Fibroblast of villous mesenchyme (primary cell): ENCODE measurements at regions not wholly inside any gene's neighbourhood (a gene's known extent, or its start where the extent isn't known, plus 50 kb on each side); places are given as distances from the start of the nearest gene placed in this dataset.

Source experiments
- DNase-seq: peaks from one replicate; pipeline ENCODE4 v3.0.0-alpha.2; 2010; ENCODE audit warnings: low read depth
- H3K4me3 ChIP-seq: 2 replicates; pipeline ENCODE4 v1.5.1; 2011; ENCODE audit warnings: low read depth, mild to moderate bottlenecking, low read length
- CTCF ChIP-seq: IDR thresholded peaks from 2 replicates; pipeline ENCODE4 v1.5.1; 2012; ENCODE audit warnings: low read depth, mild to moderate bottlenecking, low read length; ENCODE audit not compliant: insufficient read depth

- no peak for DNase-seq
- no peak for TF ChIP-seq CTCF
Observed at GRCh38 chr1:87268111-87268510, 60.6 kb upstream of the LMO4 start.

DNA sequence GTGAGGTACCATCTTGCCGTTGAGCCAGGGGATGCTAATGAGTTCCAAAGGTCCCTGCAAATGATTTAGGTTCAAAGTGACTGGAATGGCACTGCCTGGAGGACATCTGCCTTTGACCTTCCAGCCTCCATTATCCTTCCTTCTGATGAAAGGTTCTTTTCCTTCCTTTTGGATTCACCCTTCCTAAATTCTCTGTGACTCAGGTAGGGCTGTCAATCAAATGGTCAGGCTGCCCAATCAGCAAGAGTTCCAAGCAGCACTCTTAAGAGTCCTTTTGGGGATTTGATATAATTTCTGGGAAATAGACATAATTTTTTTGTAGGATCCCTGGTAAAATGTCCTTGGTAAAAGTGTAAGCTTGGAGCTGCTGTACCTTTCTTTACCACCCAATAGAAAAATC, 58.8 kb upstream of the LMO4 start:
- no peak for DNase-seq
- no peak for TF ChIP-seq CTCF
- no peak overlapping the region for H3K4me3 ChIP-seq

More at GRCh38 chr1:87268111-87268510, 60.6 kb upstream of the LMO4 start:
- no peak overlapping the region for H3K4me3 ChIP-seq

DNA sequence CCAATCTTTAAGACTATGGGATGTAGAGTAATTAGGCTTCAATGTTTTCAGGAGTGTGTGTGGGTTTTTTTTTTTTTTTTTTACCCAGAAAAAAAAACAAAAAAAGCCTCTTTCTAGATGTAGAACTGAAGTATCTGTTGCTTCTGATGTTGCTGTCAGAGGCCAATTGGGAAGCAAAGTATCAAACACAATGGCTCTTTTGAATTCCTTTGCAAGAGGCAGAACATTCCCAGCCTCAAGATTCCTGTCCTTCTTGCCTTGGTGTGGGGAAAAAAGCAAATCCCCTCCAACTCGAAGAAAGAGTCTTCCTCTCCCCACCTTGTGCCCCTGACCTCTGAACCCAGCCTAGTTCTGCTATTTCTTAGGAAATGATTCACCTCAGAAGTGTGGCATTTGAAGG, 55.4 kb upstream of the LMO4 start:
- TF ChIP-seq CTCF = no peak
- no peak overlapping the region for H3K4me3 ChIP-seq
- no peak for DNase-seq

- no peak for DNase-seq
- TF ChIP-seq CTCF = no peak
- no peak overlapping the region for H3K4me3 ChIP-seq
Observed at GRCh38 chr1:87274851-87275250, 53.8 kb upstream of the LMO4 start.

DNA sequence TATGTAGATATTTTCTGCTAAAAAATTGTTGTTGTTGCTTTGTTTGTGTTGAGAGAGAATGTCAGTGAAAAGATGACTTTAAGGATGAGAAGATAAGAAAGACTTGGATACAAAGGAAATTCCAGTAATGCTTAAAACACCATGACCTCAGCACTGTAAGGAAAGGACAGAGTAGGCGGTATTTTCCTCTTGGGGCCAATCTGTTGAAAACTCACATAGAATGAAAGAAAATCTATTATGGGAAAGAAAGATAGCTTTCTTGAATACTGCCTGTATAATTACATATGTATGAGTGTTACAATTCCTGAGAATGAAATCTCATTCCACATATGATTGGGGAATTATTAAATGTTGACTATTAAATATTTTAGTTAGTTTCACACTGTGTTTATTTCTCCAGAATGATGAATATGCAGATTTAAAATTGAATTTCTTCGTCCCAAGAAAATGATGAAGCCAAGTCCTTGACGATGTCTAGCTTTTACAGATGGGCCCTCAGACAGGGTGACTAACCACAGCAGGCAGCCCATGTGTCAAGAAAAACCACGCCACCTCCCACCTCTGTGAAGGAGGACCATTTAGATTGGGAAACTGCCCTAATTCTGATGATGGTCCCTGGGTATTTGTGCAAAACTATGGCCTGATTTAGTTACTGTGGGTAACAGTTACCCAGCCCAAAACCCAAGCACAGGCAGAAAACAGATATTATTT, 49.7 kb upstream of the LMO4 start:
- DNase-seq = peak; percentile 8
- no peak overlapping the region for H3K4me3 ChIP-seq
- no peak for TF ChIP-seq CTCF
